ENCODE measurements at regions not wholly inside any gene's neighbourhood (a gene's known extent, or its start where the extent isn't known, plus 50 kb on each side); places are given as distances from the start of the nearest gene placed in this dataset.

DNA sequence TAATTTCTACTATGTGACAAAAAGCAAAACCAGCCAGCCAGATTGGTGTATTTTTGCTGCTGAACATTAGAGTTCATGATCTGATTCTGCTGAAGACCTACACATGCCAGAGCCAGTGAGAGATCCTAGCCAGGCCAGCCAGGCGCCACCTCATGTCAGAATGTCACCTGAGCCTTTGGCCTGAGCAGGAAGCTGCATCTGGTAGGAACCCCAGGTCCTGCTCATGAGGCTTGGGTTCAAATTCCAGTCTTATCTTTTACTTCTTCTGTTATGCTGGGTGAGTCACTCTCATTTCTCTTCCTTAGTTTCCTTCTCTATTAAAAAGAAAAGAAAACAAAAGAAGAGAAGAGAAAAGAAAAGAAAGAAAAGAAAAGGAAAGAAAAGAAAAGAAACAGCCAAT is 585.1 kb upstream of the CDH5 start (continued):
- TF ChIP-seq TCF7L2 (IDR thresholded peaks at IDR 0.05; ENCODE audit: borderline replicate concordance, extremely low read depth, insufficient read depth, insufficient read length) (no peak), POLR2AphosphoS5 (IDR thresholded peaks at IDR 0.05; ENCODE audit: low read depth, low read length) (no peak), SRF (IDR thresholded peaks at IDR 0.05; ENCODE audit: low read depth) (no peak), CBX3 (IDR thresholded peaks at IDR 0.05; ENCODE audit: low read depth) (no peak), CEBPB (IDR thresholded peaks at IDR 0.05; ENCODE audit: low read depth) (no peak), POLR2A (IDR thresholded peaks at IDR 0.05; ENCODE audit: borderline replicate concordance, extremely low read depth, insufficient read depth, insufficient read length) (no peak), FOSL1 (IDR thresholded peaks at IDR 0.05; ENCODE audit: low read depth) (no peak)
- TF ChIP-seq, protein P1, sequence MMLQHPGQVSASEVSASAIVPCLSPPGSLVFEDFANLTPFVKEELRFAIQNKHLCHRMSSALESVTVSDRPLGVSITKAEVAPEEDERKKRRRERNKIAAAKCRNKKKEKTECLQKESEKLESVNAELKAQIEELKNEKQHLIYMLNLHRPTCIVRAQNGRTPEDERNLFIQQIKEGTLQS (IDR thresholded peaks at IDR 0.05): no peak
- TF ChIP-seq, protein P2, sequence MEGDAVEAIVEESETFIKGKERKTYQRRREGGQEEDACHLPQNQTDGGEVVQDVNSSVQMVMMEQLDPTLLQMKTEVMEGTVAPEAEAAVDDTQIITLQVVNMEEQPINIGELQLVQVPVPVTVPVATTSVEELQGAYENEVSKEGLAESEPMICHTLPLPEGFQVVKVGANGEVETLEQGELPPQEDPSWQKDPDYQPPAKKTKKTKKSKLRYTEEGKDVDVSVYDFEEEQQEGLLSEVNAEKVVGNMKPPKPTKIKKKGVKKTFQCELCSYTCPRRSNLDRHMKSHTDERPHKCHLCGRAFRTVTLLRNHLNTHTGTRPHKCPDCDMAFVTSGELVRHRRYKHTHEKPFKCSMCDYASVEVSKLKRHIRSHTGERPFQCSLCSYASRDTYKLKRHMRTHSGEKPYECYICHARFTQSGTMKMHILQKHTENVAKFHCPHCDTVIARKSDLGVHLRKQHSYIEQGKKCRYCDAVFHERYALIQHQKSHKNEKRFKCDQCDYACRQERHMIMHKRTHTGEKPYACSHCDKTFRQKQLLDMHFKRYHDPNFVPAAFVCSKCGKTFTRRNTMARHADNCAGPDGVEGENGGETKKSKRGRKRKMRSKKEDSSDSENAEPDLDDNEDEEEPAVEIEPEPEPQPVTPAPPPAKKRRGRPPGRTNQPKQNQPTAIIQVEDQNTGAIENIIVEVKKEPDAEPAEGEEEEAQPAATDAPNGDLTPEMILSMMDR (IDR thresholded peaks at IDR 0.05 in 2 of 3, conservative IDR thresholded peaks at IDR 0.05 in 1 of 3; ENCODE audit: borderline replicate concordance in 1 of 3, insufficient read depth in 1 of 3, low read depth in 2 of 3, low read length in 2 of 3): no peak

DNA sequence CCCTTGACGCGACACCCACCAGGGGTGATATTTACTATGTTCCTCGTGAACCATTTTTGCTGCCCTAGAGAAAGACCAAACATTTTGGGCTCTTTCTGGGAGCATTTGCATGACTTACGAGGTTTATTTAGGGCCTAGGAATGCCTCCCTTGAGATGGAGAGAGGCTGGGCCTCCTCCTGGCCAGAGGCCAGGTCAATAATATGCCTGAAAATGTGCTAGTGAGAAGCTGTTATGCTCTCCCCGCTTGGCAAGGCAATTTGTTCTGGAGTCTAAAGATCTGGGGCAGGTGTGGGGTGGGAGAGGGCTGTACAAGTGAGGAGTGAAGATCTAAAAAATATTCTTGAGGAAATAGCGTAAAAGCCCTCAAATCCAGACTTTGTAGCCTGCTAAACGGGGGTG is 587.3 kb upstream of the CDH5 start:
- BruUV-seq (replicated peaks): no TSS peak
- ATAC-seq: no peak
- TF ChIP-seq EGR1 (IDR thresholded peaks at IDR 0.05; ENCODE audit: low read depth): no peak
- TF ChIP-seq EZH2phosphoT487 (IDR thresholded peaks at IDR 0.05; ENCODE audit: borderline replicate concordance): no peak
- no peak for TF ChIP-seq RAD21 (IDR thresholded peaks at IDR 0.05; ENCODE audit: low read depth)
- TF ChIP-seq FOSL1 (IDR thresholded peaks at IDR 0.05; ENCODE audit: low read depth): no peak
- no peak for TF ChIP-seq SIN3A (IDR thresholded peaks at IDR 0.05; ENCODE audit: low read depth)
- TF ChIP-seq REST (IDR thresholded peaks at IDR 0.05; ENCODE audit: low read depth): no peak
- no peak for TF ChIP-seq SRF (IDR thresholded peaks at IDR 0.05; ENCODE audit: low read depth)
- TF ChIP-seq, protein P1 (IDR thresholded peaks at IDR 0.05): no peak
- TF ChIP-seq ZFX (IDR thresholded peaks at IDR 0.05): no peak
- no peak for TF ChIP-seq YY1 (IDR thresholded peaks at IDR 0.05; ENCODE audit: extremely low read depth, insufficient replicate concordance, low read depth, low read length)
- TF ChIP-seq ZNF274 (IDR thresholded peaks at IDR 0.05; ENCODE audit: low read depth, low read length): no peak
- no peak for TF ChIP-seq POLR2AphosphoS5 (IDR thresholded peaks at IDR 0.05; ENCODE audit: low read depth, low read length)
- no peak for TF ChIP-seq EZH2 (IDR thresholded peaks at IDR 0.05)
- TF ChIP-seq, protein P2 (IDR thresholded peaks at IDR 0.05 in 2 of 3, conservative IDR thresholded peaks at IDR 0.05 in 1 of 3; ENCODE audit: borderline replicate concordance in 1 of 3, insufficient read depth in 1 of 3, low read depth in 2 of 3, low read length in 2 of 3): no peak

More for the DNA sequence above, 587.3 kb upstream of the CDH5 start:
- Histone ChIP-seq H2AFZ (ENCODE audit: low read depth, low read length, poor library complexity, severe bottlenecking) (no peak overlapping the region), H3K9ac (ENCODE audit: low read length) (no peak overlapping the region), H3K9me3 (ENCODE audit: control insufficient read depth in 1 of 2, insufficient read depth in 1 of 2, low read depth in 1 of 2, low read length in 2 of 2) (no peaks in the 10 kb centered on the region), H4K20me1 (ENCODE audit: insufficient read depth) (no peaks in the 10 kb centered on the region), H3K4me2 (ENCODE audit: low read length) (no peak overlapping the region), H3K79me2 (ENCODE audit: insufficient read depth, low read length) (no peaks in the 10 kb centered on the region), H3K27me3 (ENCODE audit: insufficient read depth, low read length) (no peaks in the 10 kb centered on the region), H3K36me3 (ENCODE audit: control insufficient read depth in 1 of 2, insufficient read depth in 2 of 2, low read length in 2 of 2) (no peaks in the 10 kb centered on the region), H3K9me2 (ENCODE audit: insufficient read depth) (no peaks in the 10 kb centered on the region), H3K4me1 (ENCODE audit: control insufficient read depth in 1 of 2, insufficient read depth in 2 of 2, low read length in 2 of 2) (no peaks in the 10 kb centered on the region), H3K27ac (ENCODE audit: low read depth, low read length) (no peak overlapping the region), H3K4me3 (replicated peaks in 1 of 2; ENCODE audit: low read depth in 1 of 2, low read length in 2 of 2) (no peak overlapping the region)
- intact Hi-C loops (cut with micrococcal nuclease): no loop called here
- POLR2A ChIA-PET: no interaction called here
- DNase-seq (ENCODE audit: low read depth, low spot score): no peak
- RAD21 ChIA-PET (ENCODE audit: low non-redundant PET in 1 of 2, low total read pairs in 2 of 2, uncharacterized antibody in 2 of 2, unreplicated experiment in 2 of 2): no interaction called here
- CTCF ChIA-PET: no interaction called here
